ENCODE measurements at regions not wholly inside any gene's neighbourhood (a gene's known extent, or its start where the extent isn't known, plus 50 kb on each side); places are given as distances from the start of the nearest gene placed in this dataset.

DNA sequence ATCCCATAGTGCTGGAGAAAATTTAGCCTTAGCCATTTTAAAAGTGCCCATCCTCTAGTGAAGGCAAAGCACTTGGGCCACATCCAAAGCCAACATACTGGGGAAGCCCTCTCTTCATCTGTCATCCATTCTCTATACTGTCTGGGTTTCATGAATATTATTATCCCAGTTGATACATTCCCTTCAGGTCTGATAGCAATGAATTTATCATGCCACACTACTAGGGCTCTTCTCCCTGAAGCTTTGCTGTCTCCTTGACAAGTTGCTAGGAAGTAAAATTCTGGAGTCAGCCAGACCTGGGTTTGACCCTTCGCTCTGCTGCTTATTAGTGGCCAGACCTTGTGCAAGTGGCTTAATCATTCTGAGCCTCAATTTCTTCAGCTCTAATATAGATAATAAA lies 1041.4 kb upstream of the ADGRL2 start (continued):
- no peak for TF ChIP-seq SIRT6 (IDR thresholded peaks at IDR 0.05; ENCODE audit: low read length)
- TF ChIP-seq, protein P1, sequence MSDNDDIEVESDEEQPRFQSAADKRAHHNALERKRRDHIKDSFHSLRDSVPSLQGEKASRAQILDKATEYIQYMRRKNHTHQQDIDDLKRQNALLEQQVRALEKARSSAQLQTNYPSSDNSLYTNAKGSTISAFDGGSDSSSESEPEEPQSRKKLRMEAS (IDR thresholded peaks at IDR 0.05): no peak
- TF ChIP-seq JUND (IDR thresholded peaks at IDR 0.05; ENCODE audit: low read length): no peak

Data from H1 (cell line).